Type B pancreatic cell (in vitro differentiated cells): ENCODE measurements at regions not wholly inside any gene's neighbourhood (a gene's known extent, or its start where the extent isn't known, plus 50 kb on each side); places are given as distances from the start of the nearest gene placed in this dataset.

ENCODE experiments used
- DNase-seq: peaks from one replicate; pipeline ENCODE4 v3.0.0; 2021; ENCODE audit warnings: mixed read lengths; ENCODE audit not compliant: unreplicated experiment; ENCODE audit errors: extremely low spot score
- H3K27ac Mint-ChIP-seq: 2 replicates; pipeline ENCODE4 v1.8.0; 2021; ENCODE audit warnings: mild to moderate bottlenecking, mixed read lengths
- H3K27me3 Mint-ChIP-seq: 2 replicates; pipeline ENCODE4 v1.8.0; 2021; ENCODE audit warnings: mixed read lengths
- H3K36me3 Mint-ChIP-seq: 2 replicates; pipeline ENCODE4 v1.8.0; 2021; ENCODE audit warnings: mixed read lengths
- H3K4me1 Mint-ChIP-seq: one replicate; pipeline ENCODE4 v1.8.0; 2021; ENCODE audit warnings: mixed read lengths; ENCODE audit not compliant: unreplicated experiment
- H3K4me3 Mint-ChIP-seq: 2 replicates; pipeline ENCODE4 v1.8.0; 2021; ENCODE audit warnings: mild to moderate bottlenecking, mixed read lengths
- H3K9me3 Mint-ChIP-seq: 2 replicates; pipeline ENCODE4 v1.8.0; 2021; ENCODE audit warnings: mixed read lengths
- CTCF ChIP-seq: fragments of 200-600 bp; sonication (generic); conservative IDR thresholded peaks from 2 replicates; pipeline ENCODE4 v1.5.0; 2021; ENCODE audit warnings: antibody characterized with exemption, mild to moderate bottlenecking

DNA sequence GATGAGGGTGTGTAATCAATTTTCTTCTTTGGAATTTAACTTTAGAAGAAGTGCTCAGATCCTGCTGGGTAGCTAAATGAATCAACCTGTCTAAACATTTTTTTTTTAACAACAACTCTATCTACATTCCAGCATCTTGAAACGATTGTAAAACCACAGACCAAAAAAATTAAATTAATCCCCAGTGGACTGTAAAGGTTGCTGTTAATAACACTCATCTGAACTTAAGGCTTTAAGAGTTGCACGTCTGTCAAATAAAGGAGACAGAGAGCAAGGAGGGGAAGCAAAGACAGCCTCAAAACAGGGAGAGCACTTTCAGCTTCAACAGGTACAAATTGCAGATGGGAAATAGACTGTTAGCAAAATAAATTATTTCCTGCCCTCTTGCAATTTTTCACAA is 548.5 kb downstream of the DTWD2 start:
- Mint-ChIP-seq H3K9me3 (no peaks in the 10 kb centered on the region), H3K4me3 (no peak overlapping the region), H3K27me3 (peaks cover 22% of the 10 kb centered on the region), H3K27ac (no peak overlapping the region), H3K4me1 (peaks cover 23% of the 10 kb centered on the region), H3K36me3 (no peaks in the 10 kb centered on the region)
- no peak for TF ChIP-seq CTCF
- no peak for DNase-seq

DNA sequence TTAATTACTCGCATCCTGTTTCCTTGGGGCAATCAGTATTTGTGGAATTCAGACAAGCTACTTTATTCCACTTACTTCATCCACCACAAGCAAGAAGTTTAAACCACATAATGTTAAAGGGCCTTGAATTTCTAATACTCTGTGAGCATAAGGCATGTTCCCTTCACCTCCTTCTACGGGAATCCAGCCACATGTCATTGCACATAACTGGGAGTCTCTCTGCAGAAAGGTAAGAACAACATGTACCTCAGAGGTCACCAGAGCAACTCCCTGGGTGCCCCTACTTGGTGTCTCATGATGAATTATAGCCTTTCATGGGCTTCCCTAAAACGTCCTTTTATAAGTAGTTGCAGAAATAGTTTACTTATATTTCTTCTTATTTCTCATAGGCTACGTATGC is 553.2 kb downstream of the DTWD2 start:
- Mint-ChIP-seq H3K36me3 (no peaks in the 10 kb centered on the region), H3K9me3 (no peaks in the 10 kb centered on the region), H3K4me3 (no peak overlapping the region), H3K4me1 (peaks cover 7% of the 10 kb centered on the region), H3K27me3 (peaks cover 9% of the 10 kb centered on the region), H3K27ac (no peak overlapping the region)
- DNase-seq: no peak
- TF ChIP-seq CTCF: no peak

DNA sequence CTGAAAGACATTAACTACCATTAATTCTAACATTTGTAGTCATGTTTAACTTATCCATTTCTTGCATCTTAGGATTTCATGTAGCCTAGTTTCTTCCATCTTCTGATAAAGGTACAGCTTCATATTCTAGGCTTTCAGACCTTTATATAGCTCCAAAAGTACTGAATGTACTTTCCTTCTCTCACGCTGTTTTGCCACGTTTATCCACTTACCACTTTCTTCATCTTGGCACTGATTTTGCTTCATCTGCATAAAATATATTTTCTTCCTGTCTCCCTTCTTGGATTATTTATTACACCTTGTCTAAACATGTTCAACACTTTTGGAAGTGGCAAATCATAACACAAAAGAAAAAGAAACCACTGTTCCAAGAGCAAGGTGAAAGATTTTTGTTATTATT is 553.8 kb downstream of the DTWD2 start:
- H3K4me1 Mint-ChIP-seq: peaks cover under 1% of the 10 kb centered on the region
- no peaks in the 10 kb centered on the region for H3K36me3 Mint-ChIP-seq
- no peak for DNase-seq
- H3K27ac Mint-ChIP-seq: no peak overlapping the region
- no peak overlapping the region for H3K4me3 Mint-ChIP-seq
- H3K9me3 Mint-ChIP-seq: no peaks in the 10 kb centered on the region
- peaks cover 7% of the 10 kb centered on the region for H3K27me3 Mint-ChIP-seq
- no peak for TF ChIP-seq CTCF

DNA sequence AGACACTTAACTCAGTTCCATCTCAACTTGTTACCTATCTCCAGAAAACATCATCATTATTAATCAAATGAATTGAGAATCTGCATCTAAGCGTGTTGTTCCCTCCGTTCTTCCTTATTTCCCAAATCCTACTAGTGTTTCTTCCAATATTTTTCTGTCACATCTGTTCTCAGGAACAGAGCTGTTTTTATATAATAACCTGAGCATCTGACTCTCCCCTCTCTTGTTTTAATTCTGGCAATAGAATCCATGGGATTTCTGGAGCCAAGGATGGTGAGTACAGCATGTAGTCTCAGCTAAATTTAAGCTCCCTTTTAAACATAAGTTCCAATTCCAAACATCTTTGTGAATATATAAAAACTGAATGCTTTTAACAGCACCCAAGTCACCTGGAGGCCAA is 558.3 kb downstream of the DTWD2 start:
- Mint-ChIP-seq H3K4me1 (no peaks in the 10 kb centered on the region), H3K9me3 (no peaks in the 10 kb centered on the region), H3K4me3 (no peak overlapping the region), H3K27me3 (peaks cover 7% of the 10 kb centered on the region), H3K36me3 (no peaks in the 10 kb centered on the region), H3K27ac (no peak overlapping the region)
- no peak for DNase-seq
- no peak for TF ChIP-seq CTCF

GRCh38 chr5:118407958-118408357 is 580.4 kb downstream of the DTWD2 start:
- Mint-ChIP-seq H3K36me3 (no peaks in the 10 kb centered on the region), H3K27ac (no peak overlapping the region), H3K4me1 (peaks cover 5% of the 10 kb centered on the region), H3K4me3 (no peak overlapping the region), H3K27me3 (no peaks in the 10 kb centered on the region), H3K9me3 (no peaks in the 10 kb centered on the region)
- no peak for TF ChIP-seq CTCF
- no peak for DNase-seq

DNA sequence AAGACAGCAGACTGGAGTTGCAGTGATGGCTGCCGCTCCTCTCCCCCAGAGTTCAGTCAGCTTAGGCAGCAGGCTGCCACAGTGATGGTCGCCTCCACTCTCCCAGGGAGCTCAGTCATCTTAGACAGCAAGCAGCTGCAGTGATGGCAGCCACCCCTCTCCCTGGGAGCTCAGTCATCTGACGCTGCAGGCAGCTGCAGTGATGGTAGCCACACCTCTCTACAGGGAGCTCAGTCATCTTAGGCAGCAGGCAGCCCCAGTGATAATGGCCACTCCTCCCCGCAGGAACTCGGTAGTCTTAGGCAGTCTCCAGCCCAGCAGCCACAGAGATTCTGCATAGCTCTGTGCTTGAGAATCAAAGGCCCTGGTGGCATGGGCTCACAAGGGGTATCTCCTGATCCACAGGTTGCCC is 582.7 kb downstream of the DTWD2 start:
- Mint-ChIP-seq H3K4me1 (peaks cover 5% of the 10 kb centered on the region), H3K36me3 (no peaks in the 10 kb centered on the region), H3K4me3 (no peak overlapping the region), H3K27ac (peak overlapping the region; percentile 58), H3K27me3 (no peaks in the 10 kb centered on the region), H3K9me3 (no peaks in the 10 kb centered on the region)
- DNase-seq: no peak
- TF ChIP-seq CTCF: no peak
